ENCODE measurements at regions not wholly inside any gene's neighbourhood (a gene's known extent, or its start where the extent isn't known, plus 50 kb on each side); places are given as distances from the start of the nearest gene placed in this dataset.

DNA sequence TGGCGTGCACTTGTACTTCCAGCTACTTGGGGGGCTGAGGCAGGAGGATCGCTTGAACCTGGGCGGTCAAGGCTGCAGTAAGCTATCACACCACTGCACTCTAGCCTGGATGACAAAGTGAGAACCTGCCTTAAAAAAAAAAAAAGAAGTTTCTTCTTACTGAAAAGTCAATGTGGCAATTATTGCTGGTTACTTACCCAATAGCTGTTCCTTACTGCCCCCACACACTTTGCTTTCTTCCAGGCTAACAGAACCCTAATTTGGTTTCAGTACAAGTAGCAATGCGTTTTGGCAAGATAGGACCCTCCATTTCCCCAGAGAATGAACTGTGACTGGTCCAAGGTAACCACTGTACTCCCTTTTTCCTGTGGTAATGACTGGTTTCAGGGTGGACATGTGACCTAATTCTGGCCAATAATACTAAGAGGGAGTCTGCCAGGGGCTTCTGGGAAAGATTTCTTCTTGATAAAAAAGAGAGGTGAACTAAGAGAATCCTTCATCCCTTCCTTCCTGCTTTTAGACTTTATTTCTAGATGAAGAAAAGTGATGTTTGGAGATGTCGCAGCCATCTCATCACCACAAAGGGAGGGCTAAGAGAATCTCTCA lies 58.8 kb upstream of the MSI2 start:
- TF ChIP-seq, protein P1, sequence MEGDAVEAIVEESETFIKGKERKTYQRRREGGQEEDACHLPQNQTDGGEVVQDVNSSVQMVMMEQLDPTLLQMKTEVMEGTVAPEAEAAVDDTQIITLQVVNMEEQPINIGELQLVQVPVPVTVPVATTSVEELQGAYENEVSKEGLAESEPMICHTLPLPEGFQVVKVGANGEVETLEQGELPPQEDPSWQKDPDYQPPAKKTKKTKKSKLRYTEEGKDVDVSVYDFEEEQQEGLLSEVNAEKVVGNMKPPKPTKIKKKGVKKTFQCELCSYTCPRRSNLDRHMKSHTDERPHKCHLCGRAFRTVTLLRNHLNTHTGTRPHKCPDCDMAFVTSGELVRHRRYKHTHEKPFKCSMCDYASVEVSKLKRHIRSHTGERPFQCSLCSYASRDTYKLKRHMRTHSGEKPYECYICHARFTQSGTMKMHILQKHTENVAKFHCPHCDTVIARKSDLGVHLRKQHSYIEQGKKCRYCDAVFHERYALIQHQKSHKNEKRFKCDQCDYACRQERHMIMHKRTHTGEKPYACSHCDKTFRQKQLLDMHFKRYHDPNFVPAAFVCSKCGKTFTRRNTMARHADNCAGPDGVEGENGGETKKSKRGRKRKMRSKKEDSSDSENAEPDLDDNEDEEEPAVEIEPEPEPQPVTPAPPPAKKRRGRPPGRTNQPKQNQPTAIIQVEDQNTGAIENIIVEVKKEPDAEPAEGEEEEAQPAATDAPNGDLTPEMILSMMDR (conservative IDR thresholded peaks at IDR 0.05; ENCODE audit: low read depth, low read length): no peak
- no peak overlapping the region for H3K4me3 ChIP-seq (ENCODE audit: low read depth, low read length)
- no peak for DNase-seq (ENCODE audit: low read depth)

DNA sequence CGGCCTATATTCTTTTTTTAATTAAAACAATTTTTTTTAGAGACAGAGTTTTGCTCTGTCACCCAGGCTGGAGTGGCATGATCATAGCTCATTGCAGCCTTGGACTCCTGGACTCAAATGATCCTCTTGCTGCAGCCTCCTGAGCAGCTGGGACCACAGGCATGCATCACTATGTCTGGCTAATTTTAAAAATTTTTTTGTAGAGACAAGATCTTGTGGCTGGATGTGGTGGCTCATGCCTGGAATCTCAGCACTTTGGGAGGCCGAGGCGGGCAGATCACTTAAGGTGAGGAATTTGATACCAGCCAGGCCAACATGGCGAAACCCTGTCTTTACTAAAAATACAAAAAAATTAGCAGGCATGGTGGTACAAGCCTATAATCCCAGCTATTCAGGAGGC lies 54.8 kb upstream of the MSI2 start:
- TF ChIP-seq, protein P1 (conservative IDR thresholded peaks at IDR 0.05; ENCODE audit: low read depth, low read length): no peak
- H3K4me3 ChIP-seq (ENCODE audit: low read depth, low read length): no peak overlapping the region

DNA sequence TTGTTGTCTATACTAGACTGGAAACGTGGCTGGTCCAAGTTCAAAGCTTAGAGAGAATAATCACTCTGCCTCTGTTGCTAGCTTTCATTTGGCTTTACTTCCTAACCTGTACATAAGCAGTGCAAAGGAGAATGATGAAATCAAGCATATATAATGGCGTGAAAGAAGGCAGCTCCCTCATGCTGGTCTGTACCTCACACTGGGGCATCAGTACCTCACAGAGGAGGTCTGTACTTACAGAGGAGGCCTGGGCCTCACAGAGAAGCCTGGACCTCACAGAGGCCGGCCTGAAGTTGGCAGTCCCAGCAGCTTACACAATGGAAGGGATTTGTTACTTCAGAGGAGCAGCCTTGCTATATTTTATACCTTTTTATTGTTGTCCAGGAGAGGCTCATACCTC lies 53.3 kb upstream of the MSI2 start:
- DNase-seq (ENCODE audit: low read depth): no peak
- no peak overlapping the region for H3K4me3 ChIP-seq (ENCODE audit: low read depth, low read length)
- TF ChIP-seq, protein P1 (conservative IDR thresholded peaks at IDR 0.05; ENCODE audit: low read depth, low read length): no peak

More for the DNA sequence above, 54.8 kb upstream of the MSI2 start:
- DNase-seq (ENCODE audit: low read depth): no peak

Data from choroid plexus epithelial cell (primary cell).